ENCODE measurements at regions not wholly inside any gene's neighbourhood (a gene's known extent, or its start where the extent isn't known, plus 50 kb on each side); places are given as distances from the start of the nearest gene placed in this dataset.
"Not testable (repeated sequence)": the region's sequence is repeated elsewhere in the genome, so short reads cannot be mapped to it uniquely, and the experiment has no call there.

DNA sequence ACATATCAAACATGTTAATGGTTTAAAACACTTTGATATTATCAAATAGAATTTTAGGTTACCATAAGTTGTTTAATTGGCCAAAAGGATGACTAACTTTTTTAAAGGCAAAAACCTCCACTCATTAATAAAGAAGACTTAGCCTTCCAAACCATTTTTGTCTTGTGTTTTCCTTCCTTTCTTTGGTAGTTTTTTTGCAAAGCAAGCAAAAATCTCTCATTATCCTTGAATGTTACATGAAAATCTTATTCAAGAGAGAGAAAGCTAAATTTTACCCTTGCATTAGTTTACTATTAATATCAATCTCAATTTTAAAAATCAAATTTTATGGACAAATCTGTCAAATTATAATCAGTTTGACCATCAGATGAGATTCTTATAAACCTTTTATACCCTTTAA, 419.5 kb downstream of the SPIN4 start:
- no peak overlapping the region for H3K9ac ChIP-seq (ENCODE audit: low read depth, low read length)
- no peaks in the 10 kb centered on the region for H3K27me3 ChIP-seq (ENCODE audit: control insufficient read depth, insufficient read depth, low read length)
- no peaks in the 10 kb centered on the region for H3K36me3 ChIP-seq (ENCODE audit: control insufficient read depth, insufficient read depth, low read length)
- no peak overlapping the region for H3K4me3 ChIP-seq (ENCODE audit: low read depth, low read length)
- no peaks in the 10 kb centered on the region for H3K4me1 ChIP-seq (ENCODE audit: control insufficient read depth, insufficient read depth, low read length)
- peaks cover 92% of the 10 kb centered on the region for H3K9me3 ChIP-seq (ENCODE audit: control insufficient read depth, insufficient read depth, low read length)
- H3K27ac ChIP-seq (ENCODE audit: low read depth, low read length) = no peak overlapping the region

- no peak overlapping the region for H3K9ac ChIP-seq (ENCODE audit: low read depth, low read length)
- no peaks in the 10 kb centered on the region for H3K36me3 ChIP-seq (ENCODE audit: control insufficient read depth, insufficient read depth, low read length)
- H3K27me3 ChIP-seq (ENCODE audit: control insufficient read depth, insufficient read depth, low read length) = no peaks in the 10 kb centered on the region
- H3K4me3 ChIP-seq (ENCODE audit: low read depth, low read length) = no peak overlapping the region
- no peak overlapping the region for H3K27ac ChIP-seq (ENCODE audit: low read depth, low read length)
- H3K9me3 ChIP-seq (ENCODE audit: control insufficient read depth, insufficient read depth, low read length) = peaks cover 86% of the 10 kb centered on the region
- no peaks in the 10 kb centered on the region for H3K4me1 ChIP-seq (ENCODE audit: control insufficient read depth, insufficient read depth, low read length)
Observed at GRCh38 chrX:62928906-62929305, 422.2 kb downstream of the SPIN4 start.

DNA sequence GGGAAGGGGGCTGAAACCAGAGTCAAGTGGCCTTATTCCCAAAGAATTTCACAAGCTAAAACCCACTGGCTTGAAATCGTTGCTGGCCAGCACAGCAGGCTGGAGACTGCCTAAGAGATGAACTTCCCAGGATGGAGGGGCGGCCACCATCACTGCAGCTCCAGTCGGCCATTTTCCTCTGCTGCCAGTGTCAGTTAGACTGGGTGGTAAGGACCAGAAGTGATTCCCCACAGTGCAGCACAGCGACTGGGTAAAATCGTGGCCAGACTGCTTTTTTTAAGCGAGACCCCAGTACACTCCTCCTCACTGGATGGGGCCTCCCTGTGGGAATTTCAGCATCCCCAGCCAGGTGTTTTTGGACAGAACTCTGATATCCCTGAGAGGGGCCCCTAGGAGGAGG, 428.0 kb downstream of the SPIN4 start:
- H3K9me3 ChIP-seq (ENCODE audit: control insufficient read depth, insufficient read depth, low read length) = peaks cover 90% of the 10 kb centered on the region
- H3K36me3 ChIP-seq (ENCODE audit: control insufficient read depth, insufficient read depth, low read length) = no peaks in the 10 kb centered on the region
- H3K27ac ChIP-seq (ENCODE audit: low read depth, low read length) = no peak overlapping the region
- no peak overlapping the region for H3K9ac ChIP-seq (ENCODE audit: low read depth, low read length)
- H3K27me3 ChIP-seq (ENCODE audit: control insufficient read depth, insufficient read depth, low read length) = no peaks in the 10 kb centered on the region
- H3K4me1 ChIP-seq (ENCODE audit: control insufficient read depth, insufficient read depth, low read length) = no peaks in the 10 kb centered on the region
- no peak overlapping the region for H3K4me3 ChIP-seq (ENCODE audit: low read depth, low read length)

DNA sequence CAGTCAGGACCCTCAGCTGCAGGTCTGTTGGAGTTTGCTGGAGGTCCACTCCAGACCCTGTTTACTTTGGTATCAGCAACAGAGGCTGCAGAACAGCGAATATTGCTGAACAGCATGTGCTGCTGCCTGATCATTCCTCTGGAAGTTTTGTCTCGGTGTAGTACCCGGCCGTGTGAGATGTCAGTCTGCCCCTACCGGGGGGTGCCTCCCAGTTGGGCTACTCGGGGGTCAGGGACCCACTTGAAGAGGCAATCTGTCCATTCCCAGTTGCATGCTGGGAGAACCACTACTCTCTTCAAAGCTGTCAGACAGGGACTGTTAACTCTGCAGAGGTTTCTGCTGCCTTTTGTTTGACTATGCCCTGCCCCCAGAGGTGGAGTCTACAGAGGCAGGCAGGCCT, 444.9 kb downstream of the SPIN4 start:
- not testable (repeated sequence) for H3K4me1 ChIP-seq (ENCODE audit: control insufficient read depth, insufficient read depth, low read length)

More for the DNA sequence above, 444.9 kb downstream of the SPIN4 start:
- not testable (repeated sequence) for H3K9ac ChIP-seq (ENCODE audit: low read depth, low read length); H3K4me3 ChIP-seq (ENCODE audit: low read depth, low read length); H3K27ac ChIP-seq (ENCODE audit: low read depth, low read length); H3K27me3 ChIP-seq (ENCODE audit: control insufficient read depth, insufficient read depth, low read length); H3K36me3 ChIP-seq (ENCODE audit: control insufficient read depth, insufficient read depth, low read length)
- peaks cover 39% of the 10 kb centered on the region for H3K9me3 ChIP-seq (ENCODE audit: control insufficient read depth, insufficient read depth, low read length)
